IMR-90 (cell line): ENCODE measurements at regions not wholly inside any gene's neighbourhood (a gene's known extent, or its start where the extent isn't known, plus 50 kb on each side); places are given as distances from the start of the nearest gene placed in this dataset.

Experiments
- ATAC-seq: fragments of 200-7000 bp; cut with Tn5 transposase; 2 replicates; pipeline ENCODE4 v1.9.1; 2020; ENCODE audit warnings: low read depth, mild to moderate bottlenecking, moderate library complexity
- BruUV-seq: library from RNA; stranded (reverse); fragments of 400-500 nt; replicated peaks from 2 replicates; lab custom pipeline; 2021; lab: Mats Ljungman, UMichigan
- CTCF ChIA-PET: fragments of 300-600 bp; formaldehyde crosslinking; extraction: SDS; loops from one replicate; lab custom pipeline; 2021; ENCODE audit warnings: antibody characterized with exemption; lab: Yijun Ruan, JAX
- POLR2A ChIA-PET: fragments of 300-600 bp; sonication (Branson Sonifier 250); formaldehyde crosslinking; loops from one replicate; lab custom pipeline; 2022; ENCODE audit warnings: antibody characterized with exemption; ENCODE audit not compliant: unreplicated experiment; lab: Charles Lee
- DNase-seq: peaks from one replicate; pipeline ENCODE4 v3.0.0; 2013
- H2AFZ ChIP-seq: replicated peaks from 2 replicates; pipeline ENCODE3; 2013; ENCODE audit warnings: low read length, mild to moderate bottlenecking; ENCODE audit not compliant: poor library complexity
- H2AK5ac ChIP-seq: 2 replicates; pipeline ENCODE4 v1.6.1; 2013; ENCODE audit warnings: low read depth, low read length, inconsistent platforms
- H2AK9ac ChIP-seq: replicated peaks from 2 replicates; pipeline ENCODE3; 2013; ENCODE audit warnings: mild to moderate bottlenecking, low read depth, low read length, moderate library complexity; ENCODE audit not compliant: poor library complexity
- H2BK120ac ChIP-seq: 2 replicates; pipeline ENCODE4 v1.6.1; 2013; ENCODE audit warnings: low read depth, low read length, inconsistent platforms
- H2BK15ac ChIP-seq: 3 replicates; pipeline ENCODE4 v1.6.1; 2013; ENCODE audit warnings: low read depth, low read length, inconsistent platforms
- H2BK20ac ChIP-seq: 2 replicates; pipeline ENCODE4 v1.6.1; 2013; ENCODE audit warnings: low read depth, mild to moderate bottlenecking, inconsistent platforms, low read length, moderate library complexity
- H2BK5ac ChIP-seq: 2 replicates; pipeline ENCODE4 v1.6.1; 2013; ENCODE audit warnings: mild to moderate bottlenecking, low read depth, low read length, inconsistent platforms; ENCODE audit not compliant: poor library complexity, severe bottlenecking
- H3K14ac ChIP-seq: replicated peaks from 2 replicates; pipeline ENCODE4 v1.6.1; 2013; ENCODE audit warnings: low read depth, low read length, inconsistent platforms
- H3K18ac ChIP-seq: 2 replicates; pipeline ENCODE4 v1.6.1; 2013; ENCODE audit warnings: low read depth, low read length, control low read depth
- H3K23ac ChIP-seq: 2 replicates; pipeline ENCODE4 v1.6.1; 2013; ENCODE audit warnings: low read depth, low read length, inconsistent platforms
- H3K27ac ChIP-seq: 2 replicates; pipeline ENCODE4 v1.5.1; 2013; ENCODE audit warnings: mild to moderate bottlenecking, control low read depth, low read length; ENCODE audit not compliant: insufficient read depth
- H3K27me3 ChIP-seq: 2 replicates; pipeline ENCODE4 v1.6.1; 2013; ENCODE audit warnings: low read length; ENCODE audit not compliant: control insufficient read depth, insufficient read depth
- H3K36me3 ChIP-seq: 2 replicates; pipeline ENCODE4 v1.6.1; 2013; ENCODE audit warnings: low read length, mixed read lengths; ENCODE audit not compliant: control insufficient read depth, insufficient read depth
- H3K4ac ChIP-seq: 2 replicates; pipeline ENCODE4 v1.6.1; 2013; ENCODE audit warnings: low read depth, low read length, inconsistent platforms
- H3K4me1 ChIP-seq: 2 replicates; pipeline ENCODE4 v1.6.1; 2013; ENCODE audit warnings: low read length, mixed read lengths; ENCODE audit not compliant: control insufficient read depth, insufficient read depth
- H3K4me2 ChIP-seq: 2 replicates; pipeline ENCODE4 v1.6.1; 2013; ENCODE audit warnings: low read depth, mild to moderate bottlenecking, control low read depth, low read length, moderate library complexity
- H3K4me3 ChIP-seq: 2 replicates; pipeline ENCODE4 v1.5.1; 2013; ENCODE audit warnings: low read depth, mild to moderate bottlenecking, control low read depth, low read length, moderate library complexity; ENCODE audit not compliant: insufficient read depth
- H3K56ac ChIP-seq: 2 replicates; pipeline ENCODE4 v1.6.1; 2013; ENCODE audit warnings: low read length, inconsistent platforms; ENCODE audit not compliant: insufficient read depth; ENCODE audit errors: extremely low read depth
- H3K79me1 ChIP-seq, 2 experiments: 2 replicates each; pipeline ENCODE4 v1.6.1; 2013; ENCODE audit warnings: low read length in 2 of 2, inconsistent platforms in 1 of 2, low read depth in 1 of 2
- H3K9ac ChIP-seq: 2 replicates; pipeline ENCODE4 v1.6.1; 2013; ENCODE audit warnings: low read depth, low read length, control low read depth
- H3K9me1 ChIP-seq: 2 replicates; pipeline ENCODE4 v1.6.1; 2013; ENCODE audit warnings: low read length, inconsistent platforms; ENCODE audit not compliant: insufficient read depth
- H3K9me3 ChIP-seq: 2 replicates; pipeline ENCODE4 v1.6.1; 2013; ENCODE audit warnings: low read length; ENCODE audit not compliant: control insufficient read depth, insufficient read depth
- H4K20me1 ChIP-seq: 2 replicates; pipeline ENCODE4 v1.6.1; 2013; ENCODE audit warnings: low read length, inconsistent platforms; ENCODE audit not compliant: insufficient read depth
- H4K5ac ChIP-seq: 2 replicates; pipeline ENCODE4 v1.6.1; 2013; ENCODE audit warnings: mild to moderate bottlenecking, low read depth, low read length, control low read depth
- H4K8ac ChIP-seq, 2 experiments: 2 replicates each; pipeline ENCODE4 v1.6.1; 2013; ENCODE audit warnings: low read depth in 2 of 2, low read length in 2 of 2, control low read depth in 1 of 2, inconsistent platforms in 1 of 2
- H4K91ac ChIP-seq: 2 replicates; pipeline ENCODE4 v1.6.1; 2013; ENCODE audit warnings: low read depth, low read length, inconsistent platforms; ENCODE audit not compliant: insufficient read depth
- POLR2A ChIP-seq: IDR thresholded peaks from 2 replicates; pipeline ENCODE4 v1.6.1; 2012; ENCODE audit warnings: mild to moderate bottlenecking, low read depth, low read length
- WGBS, 2 experiments: methylation state at CpG; one replicate each; pipeline versions ENCODE4 v1.1.5 to v1.1.7; 2013; ENCODE audit warnings: missing lambda C conversion rate in 2 of 2; ENCODE audit not compliant: insufficient read length in 1 of 2; ENCODE audit errors: extremely low coverage in 2 of 2; 5-methylcytosine and 5-hydroxymethylcytosine counted together
- dilution Hi-C: fragments of 300-500 bp; cut with HindIII; formaldehyde crosslinking; loops from one replicate; pipeline ENCODE4 v1.14.3; 2018; ENCODE audit warnings: low sequenced_read_pairs; ENCODE audit not compliant: unreplicated experiment
- in situ Hi-C: fragments of 300-500 bp; cut with MboI; formaldehyde crosslinking; loops from 3 replicates; pipeline ENCODE4 v1.14.3; 2019; ENCODE audit warnings: low sequenced_read_pairs, inconsistent platforms, mixed read lengths
- intact Hi-C: fragments of 100-400 bp; cut with micrococcal nuclease; formaldehyde crosslinking; loops from 2 replicates; pipeline ENCODE4 v1.10.0; 2022

GRCh38 chr1:30612536-30613065 is 110.8 kb downstream of the MATN1 start:
- H3K23ac ChIP-seq, result no peak overlapping the region
- TF ChIP-seq POLR2A, result no peak
- in situ Hi-C loops (no loop called here), dilution Hi-C loops (no loop called here), intact Hi-C loops (no loop called here)
- no peaks in the 10 kb centered on the region for H3K36me3 ChIP-seq
- ChIA-PET POLR2A (no interaction called here), CTCF (no interaction called here)
- no peak overlapping the region for H3K4me3 ChIP-seq
- no peak overlapping the region for H3K56ac ChIP-seq
- no peaks in the 10 kb centered on the region for H3K4me1 ChIP-seq
- no peaks in the 10 kb centered on the region for H3K27me3 ChIP-seq
- no TSS peak for BruUV-seq
- no peak overlapping the region for H4K8ac ChIP-seq
- no peak overlapping the region for H3K9ac ChIP-seq
- ATAC-seq (no peak), DNase-seq (no peak)
- no peak overlapping the region for H3K27ac ChIP-seq
- WGBS, 2 experiments, result no CpG with 5 or more reads among the region's 1 CpG
- no peaks in the 10 kb centered on the region for H3K9me1 ChIP-seq
- H3K79me1 ChIP-seq, result no peaks in the 10 kb centered on the region
- no peak overlapping the region for H3K4me2 ChIP-seq
- no peak overlapping the region for H3K18ac ChIP-seq
- no peak overlapping the region for H2BK15ac ChIP-seq
- H4K91ac ChIP-seq, result no peak overlapping the region
- H3K14ac ChIP-seq, result no peak overlapping the region
- no peak overlapping the region for H2BK120ac ChIP-seq
- H2BK20ac ChIP-seq, result no peak overlapping the region
- H2AFZ ChIP-seq, result no peak overlapping the region
- no peak overlapping the region for H4K5ac ChIP-seq
- H2BK5ac ChIP-seq, result no peak overlapping the region
- no peak overlapping the region for H3K4ac ChIP-seq
- H2AK9ac ChIP-seq, result no peak overlapping the region
- no peaks in the 10 kb centered on the region for H4K20me1 ChIP-seq
- no peak overlapping the region for H2AK5ac ChIP-seq
- no peaks in the 10 kb centered on the region for H3K9me3 ChIP-seq
